HFFc6 (cell line): ENCODE measurements at regions not wholly inside any gene's neighbourhood (a gene's known extent, or its start where the extent isn't known, plus 50 kb on each side); places are given as distances from the start of the nearest gene placed in this dataset.

Experiments
- DNase-seq: peaks from one replicate; pipeline ENCODE4 v3.0.0-alpha.2; 2018
- H3K27ac Mint-ChIP-seq: 2 replicates; pipeline ENCODE4 v1.8.0; 2020; ENCODE audit warnings: mild to moderate bottlenecking, mixed read lengths
- H3K27me3 Mint-ChIP-seq: 2 replicates; pipeline ENCODE4 v1.8.0; 2021; ENCODE audit warnings: mild to moderate bottlenecking, moderate library complexity, mixed read lengths; ENCODE audit not compliant: insufficient read depth
- H3K36me3 Mint-ChIP-seq: 2 replicates; pipeline ENCODE4 v1.8.0; 2021; ENCODE audit warnings: low read depth, mixed read lengths
- H3K4me1 Mint-ChIP-seq: 2 replicates; pipeline ENCODE4 v1.8.0; 2020; ENCODE audit warnings: low read depth, mixed read lengths
- H3K4me3 Mint-ChIP-seq: 2 replicates; pipeline ENCODE4 v1.8.0; 2020; ENCODE audit warnings: mild to moderate bottlenecking, moderate library complexity, mixed read lengths
- H3K9me3 Mint-ChIP-seq: 2 replicates; pipeline ENCODE4 v1.8.0; 2020; ENCODE audit warnings: mild to moderate bottlenecking, mixed read lengths
- TF ChIP-seq, protein P1 (sequence below): fragments of 200-600 bp; sonication (generic); IDR thresholded peaks from 2 replicates; pipeline ENCODE4 v1.5.0; 2021; ENCODE audit warnings: antibody characterized with exemption, mild to moderate bottlenecking

DNA sequence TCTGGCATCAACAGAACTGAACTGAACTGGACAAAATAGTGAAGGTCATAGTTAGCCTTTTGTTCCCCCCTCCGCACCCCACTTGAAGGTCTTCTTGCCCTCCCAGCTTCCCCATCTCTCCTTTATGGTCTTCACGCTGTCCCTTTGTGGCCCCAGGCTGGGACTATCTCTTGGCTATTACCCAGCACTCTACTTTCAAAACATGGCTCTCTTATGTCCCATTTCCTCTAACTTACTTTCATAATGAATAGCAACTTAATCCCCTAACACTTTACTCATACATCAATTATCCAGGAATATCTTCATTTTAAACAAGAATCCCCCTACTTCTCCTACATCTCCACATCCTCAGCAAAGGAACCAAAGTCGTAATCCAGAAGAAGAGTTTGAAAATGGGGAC, 135.3 kb upstream of the ITGB1 start:
- H3K27ac Mint-ChIP-seq, result no peak overlapping the region
- peaks cover 5% of the 10 kb centered on the region for H3K36me3 Mint-ChIP-seq
- H3K4me1 Mint-ChIP-seq, result no peaks in the 10 kb centered on the region
- DNase-seq, result no peak
- no peak overlapping the region for H3K4me3 Mint-ChIP-seq
- TF ChIP-seq, protein P1, sequence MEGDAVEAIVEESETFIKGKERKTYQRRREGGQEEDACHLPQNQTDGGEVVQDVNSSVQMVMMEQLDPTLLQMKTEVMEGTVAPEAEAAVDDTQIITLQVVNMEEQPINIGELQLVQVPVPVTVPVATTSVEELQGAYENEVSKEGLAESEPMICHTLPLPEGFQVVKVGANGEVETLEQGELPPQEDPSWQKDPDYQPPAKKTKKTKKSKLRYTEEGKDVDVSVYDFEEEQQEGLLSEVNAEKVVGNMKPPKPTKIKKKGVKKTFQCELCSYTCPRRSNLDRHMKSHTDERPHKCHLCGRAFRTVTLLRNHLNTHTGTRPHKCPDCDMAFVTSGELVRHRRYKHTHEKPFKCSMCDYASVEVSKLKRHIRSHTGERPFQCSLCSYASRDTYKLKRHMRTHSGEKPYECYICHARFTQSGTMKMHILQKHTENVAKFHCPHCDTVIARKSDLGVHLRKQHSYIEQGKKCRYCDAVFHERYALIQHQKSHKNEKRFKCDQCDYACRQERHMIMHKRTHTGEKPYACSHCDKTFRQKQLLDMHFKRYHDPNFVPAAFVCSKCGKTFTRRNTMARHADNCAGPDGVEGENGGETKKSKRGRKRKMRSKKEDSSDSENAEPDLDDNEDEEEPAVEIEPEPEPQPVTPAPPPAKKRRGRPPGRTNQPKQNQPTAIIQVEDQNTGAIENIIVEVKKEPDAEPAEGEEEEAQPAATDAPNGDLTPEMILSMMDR, result no peak
- peaks cover 24% of the 10 kb centered on the region for H3K27me3 Mint-ChIP-seq
- H3K9me3 Mint-ChIP-seq, result peaks cover 5% of the 10 kb centered on the region

DNA sequence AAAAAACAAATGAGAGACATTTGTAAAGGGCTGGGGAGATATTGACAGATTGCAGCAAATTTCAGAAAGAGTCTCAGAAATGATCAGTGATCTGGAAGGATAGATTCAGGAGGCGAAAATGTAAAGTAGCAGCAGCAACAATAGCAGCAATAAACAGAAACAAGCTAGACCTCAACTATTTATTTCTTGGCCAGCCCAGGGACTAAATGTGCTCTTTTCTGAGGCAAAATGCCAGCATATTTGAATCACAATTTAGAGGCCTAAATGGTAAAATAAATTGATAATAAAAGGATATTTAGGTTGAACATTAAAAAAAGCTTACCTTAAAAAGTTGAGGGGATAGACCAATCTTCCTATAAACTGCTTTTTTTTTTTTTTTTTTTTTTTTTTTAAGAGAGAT, 134.6 kb upstream of the ITGB1 start:
- TF ChIP-seq, protein P1, result no peak
- Mint-ChIP-seq H3K27ac (no peak overlapping the region), H3K27me3 (peaks cover 25% of the 10 kb centered on the region), H3K4me3 (no peak overlapping the region), H3K4me1 (no peaks in the 10 kb centered on the region), H3K9me3 (peaks cover 5% of the 10 kb centered on the region), H3K36me3 (peaks cover 8% of the 10 kb centered on the region)
- no peak for DNase-seq

DNA sequence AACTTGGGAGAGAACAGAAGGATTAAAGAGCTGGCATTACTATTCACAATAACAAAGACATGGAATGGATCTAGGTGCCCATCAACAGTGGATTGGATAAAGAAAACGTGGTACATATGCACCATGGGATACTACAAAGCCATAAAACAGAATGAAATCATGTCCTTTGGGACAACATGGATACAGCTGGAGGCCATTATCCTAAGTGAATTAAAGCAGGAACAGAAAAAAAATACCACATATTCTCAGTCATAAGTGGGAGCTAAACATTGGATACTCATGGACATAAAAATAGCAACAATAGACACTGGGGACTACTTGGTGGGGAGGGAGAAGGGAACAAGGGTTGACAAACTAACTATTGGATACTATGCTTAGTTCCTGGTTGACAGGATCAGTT, 133.2 kb upstream of the ITGB1 start:
- no peak overlapping the region for H3K4me3 Mint-ChIP-seq
- peaks cover 8% of the 10 kb centered on the region for H3K36me3 Mint-ChIP-seq
- H3K4me1 Mint-ChIP-seq, result no peaks in the 10 kb centered on the region
- DNase-seq, result no peak
- H3K27me3 Mint-ChIP-seq, result peaks cover 20% of the 10 kb centered on the region
- H3K9me3 Mint-ChIP-seq, result peaks cover 5% of the 10 kb centered on the region
- no peak overlapping the region for H3K27ac Mint-ChIP-seq
- TF ChIP-seq, protein P1, result no peak

DNA sequence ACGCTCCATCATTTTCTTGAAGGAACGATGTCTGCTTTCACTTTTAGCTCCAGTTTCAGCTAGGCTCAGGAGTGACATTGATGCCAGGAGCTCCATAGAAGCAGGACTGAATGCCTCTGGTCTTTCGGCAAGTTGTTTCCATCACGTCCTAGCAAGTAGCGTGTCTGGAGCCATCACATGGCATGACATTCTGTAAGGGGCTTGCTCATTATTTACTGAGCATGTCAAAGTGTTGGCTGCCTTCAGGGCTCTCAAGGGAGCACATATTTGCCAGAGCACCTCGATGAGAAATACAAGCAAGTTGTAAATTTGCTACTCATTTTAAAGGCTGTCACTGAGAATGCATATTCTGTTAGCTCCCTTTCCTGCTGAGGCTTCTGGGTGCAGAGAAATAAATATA, 131.0 kb upstream of the ITGB1 start:
- TF ChIP-seq, protein P1, result no peak
- Mint-ChIP-seq H3K4me3 (no peak overlapping the region), H3K36me3 (peaks cover 4% of the 10 kb centered on the region; the same call in 1 of the 2 replicates), H3K9me3 (no peaks in the 10 kb centered on the region), H3K27ac (no peak overlapping the region), H3K27me3 (peaks cover 15% of the 10 kb centered on the region), H3K4me1 (no peaks in the 10 kb centered on the region)
- no peak for DNase-seq

DNA sequence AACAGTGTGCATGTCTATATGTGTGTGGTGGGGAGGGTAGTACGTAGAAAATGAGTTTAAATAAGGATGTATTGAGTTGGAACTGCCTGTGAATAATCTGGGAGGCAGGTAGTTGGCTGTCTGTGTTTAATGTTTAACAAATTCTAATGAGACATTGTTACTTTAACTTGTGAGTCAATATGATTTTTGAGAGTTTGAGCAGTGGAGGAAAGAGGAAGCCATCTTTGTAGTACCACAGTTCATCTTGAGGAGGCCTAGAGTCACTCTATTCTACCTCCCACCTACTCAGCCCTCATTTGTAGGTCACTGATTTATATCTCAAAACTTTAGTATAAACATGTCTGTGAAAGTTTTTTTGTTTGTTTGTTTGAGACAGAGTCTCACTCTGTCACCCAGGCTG, 129.9 kb upstream of the ITGB1 start:
- Mint-ChIP-seq H3K4me3 (no peak overlapping the region), H3K4me1 (no peaks in the 10 kb centered on the region), H3K9me3 (no peaks in the 10 kb centered on the region), H3K27ac (no peak overlapping the region), H3K27me3 (peaks cover 15% of the 10 kb centered on the region), H3K36me3 (peaks cover 4% of the 10 kb centered on the region; the same call in 1 of the 2 replicates)
- TF ChIP-seq, protein P1, result no peak
- DNase-seq, result no peak

DNA sequence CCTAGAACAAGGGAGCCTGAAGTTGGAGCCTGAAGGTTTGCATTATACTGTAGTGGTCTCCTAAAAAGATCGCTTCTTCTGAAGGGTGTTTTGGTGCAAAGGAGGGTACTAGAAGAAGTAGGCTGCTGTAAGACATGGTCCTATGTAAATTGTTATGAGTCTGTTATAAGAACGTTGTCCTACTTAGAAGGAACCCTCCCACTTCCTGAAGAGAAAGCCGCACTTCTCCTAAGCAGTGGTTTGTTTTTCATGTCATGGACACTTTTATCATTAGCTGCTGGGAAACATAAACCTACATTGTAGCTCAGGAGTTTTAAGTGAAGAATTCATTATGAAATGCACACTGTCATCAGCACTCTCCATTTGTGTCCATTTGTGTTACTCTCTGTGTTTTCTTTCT, 129.1 kb upstream of the ITGB1 start:
- H3K9me3 Mint-ChIP-seq, result no peaks in the 10 kb centered on the region
- no peaks in the 10 kb centered on the region for H3K4me1 Mint-ChIP-seq
- peaks cover 15% of the 10 kb centered on the region for H3K27me3 Mint-ChIP-seq
- no peak overlapping the region for H3K27ac Mint-ChIP-seq
- DNase-seq, result no peak
- no peak overlapping the region for H3K4me3 Mint-ChIP-seq
- TF ChIP-seq, protein P1, result no peak
- peaks cover 4% of the 10 kb centered on the region; the same call in 1 of the 2 replicates for H3K36me3 Mint-ChIP-seq
